SH-SY5Y (cell line): ENCODE measurements at regions not wholly inside any gene's neighbourhood (a gene's known extent, or its start where the extent isn't known, plus 50 kb on each side); places are given as distances from the start of the nearest gene placed in this dataset.

Experiments used
- GATA2 ChIP-seq: IDR thresholded peaks from 2 replicates; pipeline ENCODE4 v1.6.1; 2011; ENCODE audit warnings: mild to moderate bottlenecking, low read depth, low read length
- GATA3 ChIP-seq: IDR thresholded peaks from 2 replicates; pipeline ENCODE4 v1.6.1; 2011; ENCODE audit warnings: low read depth, mild to moderate bottlenecking, low read length, moderate library complexity

GRCh38 chr2:144796164-144796563 is 276.2 kb upstream of the ZEB2 start:
- TF ChIP-seq GATA3 (no peak), GATA2 (no peak)
